HS-5 (cell line): ENCODE measurements at regions not wholly inside any gene's neighbourhood (a gene's known extent, or its start where the extent isn't known, plus 50 kb on each side); places are given as distances from the start of the nearest gene placed in this dataset.

Experiments
- DNase-seq: peaks from one replicate; pipeline ENCODE4 v3.0.0-alpha.2; 2012; ENCODE audit warnings: low read depth

- no peak for DNase-seq
These were observed 55.7 kb downstream of the RTL6 start for GRCh38 chr22:44442186-44442815.

- DNase-seq: no peak
These were observed 56.4 kb downstream of the RTL6 start for GRCh38 chr22:44441401-44442185.

DNA sequence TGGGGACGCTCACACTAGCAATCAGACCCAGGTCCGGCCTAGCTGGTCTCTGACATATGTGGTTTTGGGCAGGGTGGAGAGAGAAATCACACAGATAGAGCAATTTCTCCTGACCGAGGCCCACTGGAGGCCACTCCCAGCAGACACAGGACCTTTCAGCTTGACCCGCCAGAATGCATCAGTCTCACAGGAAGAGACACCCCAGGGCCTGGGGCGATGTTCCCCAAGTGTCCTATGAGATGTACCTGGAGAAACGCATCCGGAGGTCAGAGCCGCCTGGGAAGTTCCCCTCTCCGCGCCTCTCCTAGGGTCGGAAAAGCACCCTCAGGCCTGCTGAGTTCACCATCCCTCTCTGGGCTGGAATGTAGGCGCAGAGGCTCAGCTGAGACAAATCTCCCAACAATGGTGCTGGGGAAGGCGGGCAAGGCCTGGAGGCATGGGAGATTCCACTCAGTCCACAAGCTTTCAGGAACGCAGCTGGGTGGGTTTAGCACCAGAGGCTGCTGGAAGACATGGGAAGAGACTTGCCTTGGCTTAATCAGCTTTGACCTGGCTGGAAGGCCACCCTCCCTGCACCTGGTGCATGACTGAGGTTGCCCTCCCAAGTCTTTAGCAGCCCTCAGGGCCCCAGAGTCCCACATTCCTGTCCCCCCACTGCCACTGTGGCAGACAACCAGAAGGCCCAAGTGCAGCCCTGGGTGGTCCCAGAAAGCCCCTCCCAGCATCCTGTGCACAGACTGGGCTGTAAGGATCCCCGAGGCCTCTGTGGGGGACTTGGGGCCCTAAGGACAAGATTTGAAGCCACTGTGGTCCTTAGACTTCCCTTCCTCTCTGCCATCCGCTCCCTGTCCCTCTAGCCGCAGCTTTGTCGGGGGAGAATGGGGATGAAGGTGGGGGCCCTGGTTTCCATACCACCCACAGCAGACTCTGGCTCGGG is 57.5 kb downstream of the RTL6 start:
- no peak for DNase-seq

GRCh38 chr22:44439356-44440223 is 58.4 kb downstream of the RTL6 start:
- DNase-seq: no peak

DNA sequence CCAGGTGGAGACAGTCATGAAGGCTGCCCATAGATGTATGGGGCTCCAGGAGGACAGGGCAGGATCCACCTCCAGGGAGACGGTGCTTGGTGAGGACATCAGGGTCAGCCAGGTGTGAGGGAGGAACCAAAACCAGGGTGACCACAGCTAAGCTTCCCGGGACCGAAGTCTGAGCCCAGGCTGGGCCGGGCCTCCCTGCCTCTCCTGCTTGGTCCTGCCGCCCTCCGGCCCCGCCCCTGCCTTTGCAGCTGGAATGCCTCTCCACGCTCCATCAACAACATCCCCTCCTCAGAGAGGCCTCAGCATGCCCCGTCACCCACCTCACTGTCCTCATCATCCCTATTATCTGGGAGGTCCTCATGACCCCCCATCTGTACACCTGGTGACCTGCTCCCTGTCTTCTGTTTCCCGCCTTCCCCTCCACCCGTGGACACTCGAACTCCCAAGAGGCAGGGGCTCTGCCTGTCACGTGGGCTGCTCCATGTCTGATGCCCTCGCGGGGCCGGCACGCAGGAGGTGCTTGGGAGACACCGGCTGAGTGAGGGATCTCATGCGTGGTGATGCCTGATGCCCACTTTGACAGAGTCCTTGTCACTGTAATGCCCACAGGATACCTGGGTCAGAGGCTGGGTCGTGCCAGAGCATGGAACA is 59.4 kb downstream of the RTL6 start:
- no peak for DNase-seq

DNA sequence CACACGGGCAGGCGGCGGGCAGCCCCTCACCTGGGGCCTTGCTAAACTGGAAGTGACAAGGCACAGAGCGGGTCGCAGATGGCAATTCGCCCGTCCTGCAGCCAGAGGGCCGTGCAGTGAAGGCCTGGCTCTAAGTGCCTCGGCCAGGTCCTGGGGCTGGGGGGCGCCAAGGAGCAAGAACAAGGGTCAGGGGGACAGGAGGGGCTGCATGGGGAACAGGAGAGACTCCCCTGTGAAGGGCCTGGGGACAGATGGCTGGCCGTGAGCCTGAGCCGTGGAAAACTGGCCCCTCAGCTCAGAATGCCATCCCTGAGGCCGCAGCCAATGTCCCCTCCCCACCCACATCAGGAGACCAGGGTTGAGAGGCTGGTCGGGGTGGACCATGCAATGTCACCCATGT is 60.0 kb downstream of the RTL6 start:
- DNase-seq: no peak

- no peak for DNase-seq
These were observed 60.6 kb downstream of the RTL6 start for GRCh38 chr22:44437216-44438055.

- no peak for DNase-seq
These were observed 61.3 kb downstream of the RTL6 start for GRCh38 chr22:44436736-44437135.

DNA sequence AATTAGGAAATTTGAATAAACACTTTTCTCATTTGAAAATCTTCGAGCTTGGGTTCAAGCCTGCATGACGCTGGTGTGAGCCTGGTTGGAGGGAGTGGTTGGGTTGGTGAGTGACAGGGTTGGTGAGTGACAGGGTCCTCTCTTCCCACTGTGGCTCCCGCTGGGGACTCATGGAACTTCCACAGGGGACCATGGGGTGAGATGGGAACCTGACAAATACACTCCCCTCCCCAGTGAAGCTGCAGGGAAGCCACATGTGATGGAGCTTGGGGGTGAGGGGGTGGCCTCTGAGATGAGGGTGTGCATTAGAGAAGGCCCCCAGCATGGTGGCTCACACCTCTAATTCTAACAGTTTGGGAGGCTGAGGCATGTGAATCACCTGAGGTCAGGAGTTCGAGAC is 66.8 kb downstream of the RTL6 start:
- no peak for DNase-seq

DNA sequence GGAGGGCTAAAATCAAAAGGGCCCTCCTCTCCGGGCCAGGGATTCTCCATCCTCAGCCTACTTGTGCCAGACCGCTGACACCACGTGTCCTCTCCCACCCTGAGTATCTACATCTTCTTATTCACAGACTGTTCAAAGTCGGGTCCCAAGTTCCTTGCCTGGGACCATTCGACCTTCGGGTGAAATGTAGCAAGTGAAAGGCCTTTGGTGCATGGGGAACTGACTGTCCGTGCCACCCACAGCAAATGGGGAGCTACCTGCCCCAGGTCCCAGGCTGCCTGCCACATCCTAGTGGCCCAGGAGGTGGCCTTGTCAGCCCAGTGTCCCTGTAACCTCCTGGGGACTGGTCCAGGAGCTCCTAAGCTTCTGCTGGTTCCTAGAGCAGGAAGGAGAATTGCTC is 67.3 kb downstream of the RTL6 start:
- no peak for DNase-seq

DNA sequence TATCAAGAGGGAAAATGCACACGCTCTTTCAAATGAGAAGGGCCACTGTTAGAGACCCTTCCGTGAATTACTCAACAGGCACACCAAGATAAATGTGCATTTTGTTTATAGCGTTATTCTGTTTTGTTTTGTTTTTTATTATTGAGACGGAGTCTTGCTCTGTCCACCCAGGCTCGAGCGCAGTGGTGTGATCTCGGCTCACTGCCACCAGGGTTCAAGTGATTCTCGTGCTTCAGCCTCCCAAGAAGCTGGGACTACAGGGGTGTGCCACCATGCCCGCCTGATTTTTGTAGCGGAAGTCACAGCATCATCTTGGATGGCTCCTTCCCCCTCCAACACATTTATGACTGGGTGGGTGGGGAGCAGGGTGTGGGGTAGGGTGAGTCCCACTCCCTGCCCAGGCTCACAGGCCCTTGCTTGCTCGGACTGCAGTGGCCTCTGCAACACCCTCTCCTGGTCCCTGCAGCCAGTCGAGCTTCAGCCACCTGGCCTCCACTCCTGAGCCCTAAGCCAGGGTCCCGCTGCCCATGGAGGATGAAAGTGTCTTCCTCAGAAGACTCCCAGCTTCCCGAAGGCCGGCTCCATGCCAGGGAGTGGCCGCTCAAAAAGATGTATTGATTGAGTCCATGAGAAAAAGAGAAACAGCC is 68.0 kb downstream of the RTL6 start:
- no peak for DNase-seq

GRCh38 chr22:44428941-44429830 is 68.8 kb downstream of the RTL6 start:
- no peak for DNase-seq

DNA sequence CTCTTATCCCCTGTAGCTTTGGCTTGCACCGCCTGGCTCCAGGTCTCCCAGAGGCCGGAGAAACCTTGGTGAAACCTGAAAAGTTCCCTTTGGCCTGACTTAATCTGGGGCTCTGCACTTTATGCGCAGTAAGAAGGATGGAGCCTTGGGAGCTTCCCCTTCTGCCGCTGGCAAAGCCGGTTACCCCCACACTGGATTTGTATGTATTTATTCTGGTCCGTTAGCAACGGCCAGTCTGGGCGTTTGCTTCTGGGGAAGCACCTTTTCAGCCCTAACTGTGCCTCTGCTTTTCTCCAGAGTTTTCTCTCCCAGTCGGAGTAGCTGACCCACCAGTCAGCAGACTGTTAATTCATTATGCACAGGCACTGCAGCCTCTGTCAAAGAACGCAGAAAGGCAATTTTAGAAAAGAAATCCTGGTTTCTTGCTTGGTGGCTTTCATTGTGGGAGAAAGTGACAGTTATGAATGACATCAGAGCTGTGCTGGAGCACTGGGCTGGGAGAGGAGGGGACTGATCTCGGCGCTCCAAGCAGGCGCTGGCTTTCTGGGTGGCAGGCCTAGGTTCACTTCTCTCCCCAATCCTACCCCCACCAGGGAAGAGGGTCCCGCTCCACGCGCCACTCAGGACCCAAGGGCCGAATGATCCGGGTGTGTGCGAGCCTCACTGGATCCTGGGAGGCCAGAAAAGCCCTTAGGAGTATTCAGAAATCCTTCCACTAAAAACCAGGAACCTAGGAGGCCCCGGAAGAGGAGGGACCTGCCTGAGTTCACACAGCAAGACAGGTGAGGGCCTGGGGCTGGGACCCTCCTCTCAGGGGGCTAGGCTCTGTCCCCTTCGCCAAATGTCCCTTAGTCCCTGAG is 70.2 kb downstream of the RTL6 start:
- DNase-seq: no peak

GRCh38 chr22:44426981-44427380 is 71.1 kb downstream of the RTL6 start:
- DNase-seq: no peak

DNA sequence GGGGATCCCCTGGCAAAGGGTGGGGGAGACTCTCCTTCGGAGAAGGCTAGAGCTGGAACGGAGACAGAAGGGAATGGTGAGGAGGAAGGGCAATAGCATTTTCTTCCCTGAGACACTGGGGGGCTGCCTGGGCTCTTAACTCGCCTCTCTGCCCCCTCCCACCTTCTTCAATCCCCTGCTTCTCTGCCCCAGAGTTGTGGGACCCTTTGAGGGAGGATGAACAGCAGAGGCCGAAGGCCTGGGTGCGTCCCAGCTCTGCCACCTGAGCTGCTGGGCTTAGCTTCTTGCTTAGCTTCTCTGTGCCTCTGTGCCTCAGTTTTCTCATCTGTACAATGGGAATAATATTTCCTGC is 72.4 kb downstream of the RTL6 start:
- no peak for DNase-seq

- DNase-seq: no peak
These were observed 73.0 kb downstream of the RTL6 start for GRCh38 chr22:44424867-44425693.

DNA sequence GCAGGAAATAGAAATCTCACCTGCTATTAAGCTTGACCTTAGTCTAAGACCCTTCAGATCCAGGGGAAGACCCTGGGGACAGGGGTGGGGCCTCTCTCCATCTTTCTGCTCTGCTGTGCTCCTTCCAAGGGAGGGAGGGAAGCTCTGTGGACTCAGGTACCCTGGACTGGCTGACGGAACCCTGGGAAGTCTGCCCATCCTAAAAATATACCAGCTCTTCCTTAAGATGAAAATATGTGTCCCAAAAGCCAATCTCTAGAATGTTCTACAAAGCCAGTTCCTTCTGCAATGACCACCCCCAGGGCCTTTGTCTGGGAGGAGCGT is 73.7 kb downstream of the RTL6 start:
- DNase-seq: no peak
